Heart left ventricle (tissue), 16 donors: ENCODE measurements at regions not wholly inside any gene's neighbourhood (a gene's known extent, or its start where the extent isn't known, plus 50 kb on each side); places are given as distances from the start of the nearest gene placed in this dataset.

ENCODE experiments used
- ATAC-seq, 4 donors: fragments of 200-7000 bp; cut with Tn5 transposase; one replicate each; pipeline ENCODE4 v1.9.1; 2020 to 2022; ENCODE audit warnings: moderate library complexity in 4 of 4, mild to moderate bottlenecking in 3 of 4, moderate number of reproducible peaks in 1 of 4
- DNase-seq, 5 donors: peaks; one replicate each; pipeline ENCODE4 v3.0.0-alpha.2; 2020
- H3K27ac ChIP-seq, 12 donors: fragments of 200-600 bp; sonication (generic) in 4 of 12; one replicate each; pipeline versions ENCODE4 v1.5.0 to v1.8.0; 2016 to 2022; ENCODE audit warnings: mild to moderate bottlenecking in 2 of 12
- H3K27me3 ChIP-seq, 9 donors: fragments of 200-600 bp; sonication (generic) in 2 of 9; one replicate each; pipeline versions ENCODE4 v1.5.1 to v1.8.0; 2016 to 2022; ENCODE audit warnings: mild to moderate bottlenecking in 3 of 9
- H3K36me3 ChIP-seq, 9 donors: fragments of 200-600 bp; sonication (generic) in 2 of 9; one replicate each; pipeline versions ENCODE4 v1.5.0 to v1.8.0; 2018 to 2022; ENCODE audit warnings: mild to moderate bottlenecking in 2 of 9
- H3K4me1 ChIP-seq, 12 donors: fragments of 200-600 bp; sonication (generic) in 4 of 12; one replicate each; pipeline versions ENCODE4 v1.5.0 to v1.8.0; 2016 to 2022; ENCODE audit warnings: mild to moderate bottlenecking in 3 of 12
- H3K4me3 ChIP-seq, 12 donors: fragments of 200-600 bp; sonication (generic) in 4 of 12; one replicate each; pipeline versions ENCODE4 v1.5.0 to v1.8.0; 2017 to 2022; ENCODE audit warnings: mild to moderate bottlenecking in 9 of 12, moderate library complexity in 4 of 12
- H3K9me3 ChIP-seq, 12 donors: fragments of 200-600 bp; sonication (generic) in 4 of 12; one replicate each; pipeline versions ENCODE4 v1.5.0 to v1.8.0; 2016 to 2022; ENCODE audit warnings: mild to moderate bottlenecking in 1 of 12
- POLR2A ChIP-seq, 2 donors: fragments of 450-650 bp; IDR thresholded peaks; one replicate each; pipeline ENCODE4 v1.6.1; 2017; ENCODE audit warnings: antibody characterized with exemption in 2 of 2, mild to moderate bottlenecking in 2 of 2, moderate library complexity in 2 of 2
- WGBS, 4 donors: extraction: QIAGEN DNeasy Blood & Tissue Kit in 2 of 4; methylation state at CpG; one replicate each; pipeline versions ENCODE4 v1.1.5 to v1.1.7; 2013 to 2018; 5-methylcytosine and 5-hydroxymethylcytosine counted together
- intact Hi-C, 10 donors: fragments of 100-400 bp; cut with DNase I; formaldehyde crosslinking; loops; one replicate each; pipeline versions ENCODE4 v1.11.1 to v1.14.2; 2022
- TF ChIP-seq, protein P1 (sequence below), 12 donors: fragments of 200-600 bp; sonication (generic) in 4 of 12; IDR thresholded peaks; one replicate each; pipeline versions ENCODE4 v1.5.0 to v1.8.0; 2018 to 2022; ENCODE audit warnings: antibody characterized with exemption in 12 of 12, mild to moderate bottlenecking in 5 of 12
- donor health status: ischemic (EF 13 %, LVEDD 7.1; RV severe dilation, severe dysfunction).
- donor health status: healthy with polysubstance abuse.
- donor health status: DM: no; HTN: yes; CAD: no.
- donor health status: DM: no; HTN: no; CAD: no.
- donor health status: ischemic (EF 25% LVEDD 6.9; RV normal size, moderate dysfunction).
- donor health status: ischemic (EF 25% LVEDD 5.7; RV mildly dilated, moderate dysfunction).
- donor health status: healthy.
- donor health status: DM: yes; HTN: yes; CAD: no.
- donor health status: ischemic (EF 35%, LVEDD 5.7; RV mildly dilated, moderate dysfunction).
- donor health status: nonischemic (EF 11% LVEDD 7.7; RV severe dilation, severe dysfunction).
- donor health status: DM: yes; HTN: yes; CAD: no.
- donor health status: PGD.
- donor health status: ischemic (EF 29% LVEDD 5.4; RV normal size, mild dysfunction).
- donor health status: nonischemic (EF 23%, LVEDD 6.1; RV moderate dilation, normal function).

DNA sequence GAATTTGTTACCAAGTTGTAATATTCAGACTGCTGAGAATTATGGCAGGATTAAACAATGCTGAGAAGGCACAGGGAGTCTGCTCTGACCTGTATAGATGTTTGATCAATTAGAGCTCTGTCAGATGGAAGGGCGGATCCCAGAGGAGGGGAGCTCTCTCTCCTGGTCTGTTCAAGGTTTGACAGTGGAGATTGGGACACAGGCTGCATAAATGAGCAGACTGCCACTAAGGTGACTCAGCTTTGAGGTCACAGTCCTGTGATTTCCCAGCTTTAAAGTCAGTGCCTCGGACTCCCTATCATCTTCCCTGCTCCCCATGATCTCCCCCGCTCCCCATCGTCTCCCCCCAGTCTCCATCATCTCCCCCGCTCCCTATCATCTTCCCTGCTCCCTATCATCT lies 59.2 kb upstream of the SLC22A23 start:
- Histone ChIP-seq H3K9me3 (peaks cover 0 to 5% (median 0%) of the 10 kb centered on the region in 12 donors), H3K4me3 (no peak overlapping the region), H3K36me3 (no peaks in the 10 kb centered on the region), H3K27ac (no peak overlapping the region), H3K4me1 (peaks cover 0 to 4% (median 0%) of the 10 kb centered on the region in 12 donors), H3K27me3 (peaks cover 0 to 11% (median 4%) of the 10 kb centered on the region in 9 donors)
- no peak for DNase-seq
- WGBS, 4 donors: 84 to 87% (median 86%) methylated on average over 5 of the region's 5 CpGs
- ATAC-seq: no peak
- intact Hi-C loops: loop anchor here in 1 of 10 donors (10.0 kb wide), 1 partner anchor 189 kb away; no protein-coding TSS in a partner anchor
- TF ChIP-seq, protein P1, sequence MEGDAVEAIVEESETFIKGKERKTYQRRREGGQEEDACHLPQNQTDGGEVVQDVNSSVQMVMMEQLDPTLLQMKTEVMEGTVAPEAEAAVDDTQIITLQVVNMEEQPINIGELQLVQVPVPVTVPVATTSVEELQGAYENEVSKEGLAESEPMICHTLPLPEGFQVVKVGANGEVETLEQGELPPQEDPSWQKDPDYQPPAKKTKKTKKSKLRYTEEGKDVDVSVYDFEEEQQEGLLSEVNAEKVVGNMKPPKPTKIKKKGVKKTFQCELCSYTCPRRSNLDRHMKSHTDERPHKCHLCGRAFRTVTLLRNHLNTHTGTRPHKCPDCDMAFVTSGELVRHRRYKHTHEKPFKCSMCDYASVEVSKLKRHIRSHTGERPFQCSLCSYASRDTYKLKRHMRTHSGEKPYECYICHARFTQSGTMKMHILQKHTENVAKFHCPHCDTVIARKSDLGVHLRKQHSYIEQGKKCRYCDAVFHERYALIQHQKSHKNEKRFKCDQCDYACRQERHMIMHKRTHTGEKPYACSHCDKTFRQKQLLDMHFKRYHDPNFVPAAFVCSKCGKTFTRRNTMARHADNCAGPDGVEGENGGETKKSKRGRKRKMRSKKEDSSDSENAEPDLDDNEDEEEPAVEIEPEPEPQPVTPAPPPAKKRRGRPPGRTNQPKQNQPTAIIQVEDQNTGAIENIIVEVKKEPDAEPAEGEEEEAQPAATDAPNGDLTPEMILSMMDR (IDR thresholded peaks at IDR 0.05): no peak
- no peak for TF ChIP-seq POLR2A (IDR thresholded peaks at IDR 0.05)

DNA sequence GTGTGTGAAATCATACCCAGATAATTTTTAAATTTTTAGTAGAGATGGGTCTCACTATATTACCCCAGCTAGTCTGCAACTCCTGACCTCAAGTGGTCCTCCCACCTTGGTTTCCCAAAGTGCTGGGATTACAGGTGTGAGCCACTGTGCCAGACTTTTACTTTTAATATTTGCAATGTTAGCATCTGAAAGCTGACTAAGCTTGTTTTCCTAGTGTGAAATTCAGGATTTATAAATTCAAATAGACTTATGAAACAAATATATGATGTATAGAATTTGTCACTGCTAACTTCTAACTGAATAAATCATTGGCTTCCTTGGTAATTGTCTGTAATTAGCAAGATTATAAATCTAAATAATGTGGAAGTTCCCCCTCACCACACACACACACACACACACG lies 58.8 kb upstream of the SLC22A23 start:
- Histone ChIP-seq H3K27me3 (peaks cover 0 to 8% (median 4%) of the 10 kb centered on the region in 9 donors), H3K4me1 (peaks cover 0 to 4% (median 0%) of the 10 kb centered on the region in 12 donors), H3K36me3 (no peaks in the 10 kb centered on the region), H3K4me3 (no peak overlapping the region), H3K9me3 (peaks cover 0 to 5% (median 0%) of the 10 kb centered on the region in 12 donors), H3K27ac (no peak overlapping the region)
- WGBS, 4 donors: 58 to 67% (median 66%) methylated on average over 1 of the region's 1 CpG
- TF ChIP-seq, protein P1 (IDR thresholded peaks at IDR 0.05): no peak
- no peak for TF ChIP-seq POLR2A (IDR thresholded peaks at IDR 0.05)
- ATAC-seq (no peak), DNase-seq (no peak)
- intact Hi-C loops: loop anchor here in 1 of 10 donors (10.0 kb wide), 1 partner anchor 189 kb away; no protein-coding TSS in a partner anchor

DNA sequence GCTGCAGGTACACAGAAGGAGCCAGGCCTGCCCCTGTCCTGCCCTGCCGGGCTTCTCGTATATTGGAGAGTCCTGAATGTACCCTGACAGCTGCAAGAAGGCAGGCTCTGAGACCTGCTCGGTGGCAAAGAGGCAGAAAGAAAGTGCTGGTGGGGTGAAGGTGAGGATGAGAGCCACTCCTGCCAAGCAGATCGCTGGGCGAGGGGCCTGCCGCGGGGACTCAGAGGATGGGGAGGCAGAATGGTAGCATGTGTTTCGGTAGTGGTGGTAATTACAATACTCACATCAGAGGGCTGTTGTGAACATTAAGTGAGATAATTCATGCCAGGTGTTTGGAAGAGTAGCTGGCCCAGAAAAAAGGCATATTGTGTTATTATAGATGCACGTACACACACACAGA lies 56.6 kb upstream of the SLC22A23 start:
- intact Hi-C loops: loop anchor here in 3 of 10 donors (5.0 to 10.0 kb wide), 2 partner anchors 191 to 236 kb away; no protein-coding TSS in a partner anchor
- 92 to 95% (median 95%) methylated on average over 9 of the region's 9 CpGs for WGBS, 4 donors
- TF ChIP-seq, protein P1 (IDR thresholded peaks at IDR 0.05): no peak
- TF ChIP-seq POLR2A (IDR thresholded peaks at IDR 0.05): no peak
- Histone ChIP-seq H3K4me1 (peaks cover 0 to 4% (median 0%) of the 10 kb centered on the region in 12 donors), H3K36me3 (no peaks in the 10 kb centered on the region), H3K27ac (no peak overlapping the region), H3K4me3 (no peak overlapping the region), H3K27me3 (peaks cover 0 to 6% (median 0%) of the 10 kb centered on the region in 9 donors), H3K9me3 (no peaks in the 10 kb centered on the region)
- ATAC-seq (no peak), DNase-seq (no peak)

DNA sequence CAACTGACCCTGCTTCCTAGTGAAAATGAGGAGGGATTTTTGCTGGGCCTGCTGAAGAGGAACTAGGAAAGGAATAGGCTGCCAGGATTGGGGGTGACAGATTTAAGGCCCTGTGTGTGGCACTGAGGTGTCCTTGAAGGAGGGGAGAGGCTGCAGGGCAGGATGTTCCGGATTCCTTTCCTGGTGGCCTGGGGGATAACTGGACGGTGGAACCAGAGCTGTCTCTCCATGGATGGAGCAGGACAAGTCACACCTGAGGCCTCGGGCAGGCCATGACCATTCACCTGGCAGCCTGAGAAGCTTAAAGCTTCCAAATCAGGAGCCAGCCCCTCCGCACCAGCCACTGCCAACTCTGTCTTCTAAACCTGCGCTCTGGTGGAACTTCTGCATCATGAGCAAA lies 56.0 kb upstream of the SLC22A23 start:
- Histone ChIP-seq H3K4me3 (no peak overlapping the region), H3K9me3 (no peaks in the 10 kb centered on the region), H3K27me3 (peaks cover 0 to 3% (median 0%) of the 10 kb centered on the region in 9 donors), H3K36me3 (no peaks in the 10 kb centered on the region), H3K4me1 (peaks cover 0 to 4% (median 0%) of the 10 kb centered on the region in 12 donors), H3K27ac (no peak overlapping the region)
- no peak for ATAC-seq
- intact Hi-C loops: loop anchor here in 3 of 10 donors (5.0 to 10.0 kb wide), 2 partner anchors 192 to 236 kb away; no protein-coding TSS in a partner anchor
- WGBS, 4 donors: 87 to 100% (median 92%) methylated on average over 1 to 5 of the region's 5 CpGs
- no peak for DNase-seq
- TF ChIP-seq, protein P1 (IDR thresholded peaks at IDR 0.05): no peak
- TF ChIP-seq POLR2A (IDR thresholded peaks at IDR 0.05): no peak
